Choroid plexus epithelial cell (primary cell): ENCODE measurements at regions not wholly inside any gene's neighbourhood (a gene's known extent, or its start where the extent isn't known, plus 50 kb on each side); places are given as distances from the start of the nearest gene placed in this dataset.

Experiments used
- DNase-seq: peaks from one replicate; pipeline ENCODE4 v3.0.0-alpha.2; 2010; ENCODE audit warnings: low read depth
- H3K4me3 ChIP-seq: 2 replicates; pipeline ENCODE4 v1.5.1; 2011; ENCODE audit warnings: low read depth, mild to moderate bottlenecking, control low read depth, low read length, moderate library complexity
- CTCF ChIP-seq: conservative IDR thresholded peaks from 2 replicates; pipeline ENCODE4 v1.5.1; 2011; ENCODE audit warnings: low read depth, mild to moderate bottlenecking, control low read depth, inconsistent platforms, low read length, moderate library complexity

DNA sequence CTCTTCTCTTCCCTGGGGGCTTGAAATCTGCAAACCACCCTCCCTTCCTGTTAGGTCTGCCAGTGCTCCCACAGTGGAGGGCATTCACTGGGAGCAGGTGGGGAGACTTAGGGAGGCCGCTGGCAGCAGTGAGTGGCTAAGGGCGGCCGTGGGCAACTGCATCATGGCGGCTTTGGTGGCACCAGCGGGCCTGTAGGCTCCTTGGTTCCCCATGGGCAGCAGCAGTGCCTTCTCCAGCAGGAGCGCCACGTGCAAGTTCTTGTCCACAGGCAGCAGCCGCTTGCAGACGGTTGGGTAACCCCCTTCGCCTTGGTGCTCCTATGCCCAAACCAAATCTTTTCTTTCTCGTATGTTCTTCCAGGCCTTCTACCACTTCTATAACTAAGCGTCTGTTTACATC is 158.2 kb downstream of the SREK1 start:
- no peak for DNase-seq
- no peak for TF ChIP-seq CTCF
- no peak overlapping the region for H3K4me3 ChIP-seq

DNA sequence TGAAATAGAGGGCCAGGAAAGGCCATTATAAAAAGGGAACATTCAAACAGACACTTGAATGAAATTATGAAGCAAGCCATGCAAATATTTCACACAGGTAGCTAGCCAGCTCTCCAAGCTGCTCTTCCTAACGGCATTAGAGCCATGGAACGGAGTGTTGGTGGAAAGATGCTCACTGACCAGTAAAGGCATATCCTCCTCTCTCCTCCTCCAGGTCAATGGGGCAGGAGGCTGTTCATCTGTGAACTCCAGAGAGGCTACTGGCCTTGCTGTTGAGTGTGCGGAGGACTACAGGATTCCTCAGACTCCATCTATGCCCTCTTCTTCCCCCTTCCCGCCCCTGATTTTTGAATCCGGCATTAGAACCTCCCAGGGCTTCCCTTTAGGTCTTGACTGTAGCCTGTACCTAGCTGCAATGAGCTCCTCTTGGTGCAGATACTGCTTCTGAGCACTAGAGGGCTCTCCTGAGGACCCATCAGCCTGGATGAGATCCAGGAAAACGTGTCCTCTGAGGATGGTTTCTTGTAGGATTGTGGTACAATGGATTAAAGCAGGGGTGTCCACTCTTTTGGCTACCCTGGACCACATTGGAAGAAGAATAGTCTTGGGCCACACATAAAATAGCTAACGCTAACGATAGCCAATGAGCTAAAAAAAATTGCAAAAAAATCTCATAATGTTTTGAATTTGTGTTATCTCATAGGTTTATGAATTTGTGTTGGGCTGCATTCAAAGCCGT is 162.2 kb downstream of the SREK1 start:
- no peak overlapping the region for H3K4me3 ChIP-seq
- DNase-seq, result peak; percentile 85
- peak; percentile 97 for TF ChIP-seq CTCF

GRCh38 chr5:66306844-66307315 is 162.8 kb downstream of the SREK1 start:
- H3K4me3 ChIP-seq, result no peak overlapping the region
- no peak for DNase-seq
- TF ChIP-seq CTCF, result no peak

DNA sequence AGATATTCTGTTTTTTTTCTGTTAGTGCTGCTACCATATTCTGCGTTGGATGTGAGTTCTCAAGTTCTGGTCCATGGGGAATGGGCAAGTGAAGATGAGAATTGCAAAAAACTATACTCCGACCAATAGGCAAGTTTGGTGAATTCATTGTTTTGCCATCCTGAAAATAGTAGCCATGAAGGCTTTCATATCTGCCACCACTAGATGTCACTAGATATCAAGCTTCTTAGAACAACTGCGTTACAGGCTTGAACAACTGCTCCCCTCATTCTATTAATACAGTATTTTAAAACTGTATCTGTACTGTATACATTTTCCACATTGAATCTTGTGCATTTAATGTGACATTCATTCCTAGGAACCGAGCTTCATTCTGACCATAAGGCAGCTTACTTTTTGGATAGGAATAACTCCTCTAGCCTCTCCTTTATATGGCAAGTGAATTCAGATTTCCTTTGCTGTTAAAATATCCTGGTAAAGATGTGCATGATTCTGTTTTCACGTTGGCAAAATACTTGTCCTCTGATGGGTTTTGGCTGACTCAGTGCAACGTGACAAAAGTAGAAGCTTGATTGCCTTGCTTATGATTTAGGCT is 163.6 kb downstream of the SREK1 start:
- peak; percentile 85 for DNase-seq
- no peak overlapping the region for H3K4me3 ChIP-seq
- TF ChIP-seq CTCF, result peak; percentile 84

DNA sequence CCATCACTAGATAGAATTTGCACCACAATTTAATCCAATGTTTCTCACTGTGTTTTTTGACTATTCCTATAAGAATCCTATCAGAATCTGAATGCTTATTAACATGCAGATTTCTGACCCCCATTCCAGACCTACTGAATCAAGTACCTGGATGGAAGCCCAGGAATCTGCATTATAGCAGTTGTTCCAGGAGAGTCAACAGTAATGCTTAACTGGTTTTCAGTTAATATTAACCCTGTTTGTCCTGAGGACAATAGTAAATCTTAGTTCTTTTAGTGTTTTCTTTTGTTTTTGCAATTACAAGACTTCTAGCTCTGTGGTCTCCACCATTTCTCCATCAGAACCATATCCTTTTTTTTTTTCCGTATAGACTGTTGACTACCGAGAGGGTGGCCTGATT is 168.2 kb downstream of the SREK1 start:
- no peak for DNase-seq
- TF ChIP-seq CTCF, result no peak
- H3K4me3 ChIP-seq, result no peak overlapping the region

DNA sequence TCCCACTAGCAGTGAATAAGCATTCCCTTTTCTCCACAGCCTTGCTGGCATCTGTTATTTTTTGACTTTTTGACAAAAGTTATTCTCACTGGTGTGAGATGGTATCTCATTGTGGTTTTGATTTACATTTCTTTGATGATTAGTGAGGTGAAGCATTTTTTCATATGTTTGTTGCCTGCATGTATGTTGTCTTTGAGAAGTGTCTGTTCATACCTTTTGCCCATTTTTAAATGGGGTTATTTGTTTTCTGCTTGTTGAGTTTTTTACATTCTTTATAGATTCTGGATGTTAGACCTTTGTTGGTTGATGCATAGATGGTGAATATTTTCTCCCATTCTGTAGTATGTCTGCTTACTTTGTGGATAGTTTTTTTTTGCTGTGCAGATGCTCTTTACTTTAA is 171.7 kb downstream of the SREK1 start:
- H3K4me3 ChIP-seq, result no peak overlapping the region
- TF ChIP-seq CTCF, result no peak
- no peak for DNase-seq
